Ishikawa (cell line): ENCODE measurements at regions not wholly inside any gene's neighbourhood (a gene's known extent, or its start where the extent isn't known, plus 50 kb on each side); places are given as distances from the start of the nearest gene placed in this dataset.

Experiments
- CEBPB ChIP-seq: IDR thresholded peaks from 2 replicates; pipeline ENCODE4 v1.6.1; 2012
- EGR1 ChIP-seq: IDR thresholded peaks from 2 replicates; pipeline ENCODE4 v1.6.1; 2012
- EP300 ChIP-seq: IDR thresholded peaks from 2 replicates; pipeline ENCODE4 v1.6.1; 2012; ENCODE audit warnings: borderline replicate concordance
- MAX ChIP-seq: IDR thresholded peaks from 2 replicates; pipeline ENCODE4 v1.6.1; 2012
- RAD21 ChIP-seq: IDR thresholded peaks from 2 replicates; pipeline ENCODE4 v1.6.1; 2012; ENCODE audit warnings: low read depth
- TAF1 ChIP-seq: IDR thresholded peaks from 2 replicates; pipeline ENCODE4 v1.6.1; 2012; ENCODE audit warnings: low read depth, mild to moderate bottlenecking
- TCF12 ChIP-seq: IDR thresholded peaks from 2 replicates; pipeline ENCODE4 v1.6.1; 2012; ENCODE audit warnings: low read depth
- USF1 ChIP-seq: IDR thresholded peaks from 2 replicates; pipeline ENCODE4 v1.6.1; 2012
- YY1 ChIP-seq: IDR thresholded peaks from 2 replicates; pipeline ENCODE4 v1.6.1; 2012; ENCODE audit warnings: low read depth
- TF ChIP-seq, protein P1 (sequence below): IDR thresholded peaks from 2 replicates; pipeline ENCODE4 v1.6.1; 2012; ENCODE audit warnings: low read depth, mild to moderate bottlenecking

DNA sequence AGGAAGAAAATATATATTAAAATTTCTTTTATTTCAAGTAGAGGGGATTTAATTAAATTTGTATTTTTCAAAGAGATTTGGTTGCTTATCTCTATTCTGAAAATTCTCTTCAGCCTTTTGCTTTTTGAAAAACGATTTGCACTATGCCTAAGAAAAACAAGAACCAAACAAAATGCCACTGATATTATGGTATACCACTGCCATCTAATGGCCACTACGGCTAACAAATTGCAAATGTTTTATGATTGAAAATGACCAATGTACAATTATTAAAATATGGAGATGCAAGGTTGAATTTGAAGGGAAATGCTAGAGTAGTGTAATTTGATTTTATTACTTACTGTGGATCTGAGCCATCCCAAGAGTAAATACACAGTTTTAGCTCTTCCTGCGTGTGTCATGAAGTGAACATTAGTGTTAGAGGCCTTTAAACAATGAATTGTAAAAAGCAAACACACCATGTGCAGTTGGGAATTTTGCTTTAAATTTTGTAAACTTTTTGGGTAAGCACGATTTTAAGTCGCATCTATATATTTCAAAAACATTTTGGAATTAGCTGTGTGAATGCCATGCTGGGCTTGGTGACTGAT is 137.4 kb upstream of the USP25 start:
- TF ChIP-seq, protein P1, sequence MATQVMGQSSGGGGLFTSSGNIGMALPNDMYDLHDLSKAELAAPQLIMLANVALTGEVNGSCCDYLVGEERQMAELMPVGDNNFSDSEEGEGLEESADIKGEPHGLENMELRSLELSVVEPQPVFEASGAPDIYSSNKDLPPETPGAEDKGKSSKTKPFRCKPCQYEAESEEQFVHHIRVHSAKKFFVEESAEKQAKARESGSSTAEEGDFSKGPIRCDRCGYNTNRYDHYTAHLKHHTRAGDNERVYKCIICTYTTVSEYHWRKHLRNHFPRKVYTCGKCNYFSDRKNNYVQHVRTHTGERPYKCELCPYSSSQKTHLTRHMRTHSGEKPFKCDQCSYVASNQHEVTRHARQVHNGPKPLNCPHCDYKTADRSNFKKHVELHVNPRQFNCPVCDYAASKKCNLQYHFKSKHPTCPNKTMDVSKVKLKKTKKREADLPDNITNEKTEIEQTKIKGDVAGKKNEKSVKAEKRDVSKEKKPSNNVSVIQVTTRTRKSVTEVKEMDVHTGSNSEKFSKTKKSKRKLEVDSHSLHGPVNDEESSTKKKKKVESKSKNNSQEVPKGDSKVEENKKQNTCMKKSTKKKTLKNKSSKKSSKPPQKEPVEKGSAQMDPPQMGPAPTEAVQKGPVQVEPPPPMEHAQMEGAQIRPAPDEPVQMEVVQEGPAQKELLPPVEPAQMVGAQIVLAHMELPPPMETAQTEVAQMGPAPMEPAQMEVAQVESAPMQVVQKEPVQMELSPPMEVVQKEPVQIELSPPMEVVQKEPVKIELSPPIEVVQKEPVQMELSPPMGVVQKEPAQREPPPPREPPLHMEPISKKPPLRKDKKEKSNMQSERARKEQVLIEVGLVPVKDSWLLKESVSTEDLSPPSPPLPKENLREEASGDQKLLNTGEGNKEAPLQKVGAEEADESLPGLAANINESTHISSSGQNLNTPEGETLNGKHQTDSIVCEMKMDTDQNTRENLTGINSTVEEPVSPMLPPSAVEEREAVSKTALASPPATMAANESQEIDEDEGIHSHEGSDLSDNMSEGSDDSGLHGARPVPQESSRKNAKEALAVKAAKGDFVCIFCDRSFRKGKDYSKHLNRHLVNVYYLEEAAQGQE: no peak
- no peak for TF ChIP-seq YY1
- TF ChIP-seq CEBPB: no peak
- no peak for TF ChIP-seq USF1
- no peak for TF ChIP-seq TAF1
- TF ChIP-seq RAD21: peak; percentile 83
- TF ChIP-seq EGR1: no peak
- TF ChIP-seq EP300: no peak
- TF ChIP-seq TCF12: no peak
- no peak for TF ChIP-seq MAX
